GM23338 (cell line): ENCODE measurements at regions not wholly inside any gene's neighbourhood (a gene's known extent, or its start where the extent isn't known, plus 50 kb on each side); places are given as distances from the start of the nearest gene placed in this dataset.

Experiments used
- ATAC-seq: fragments of 200-7000 bp; cut with Tn5 transposase; 3 replicates; pipeline ENCODE4 v1.9.1; 2020
- DNase-seq: peaks from one replicate; pipeline ENCODE4 v3.0.0-alpha.2; 2015; ENCODE audit warnings: low spot score
- H2AFZ ChIP-seq: fragments of 200-600 bp; sonication (generic); 2 replicates; pipeline ENCODE4 v1.8.0; 2016; ENCODE audit warnings: antibody characterized with exemption, mild to moderate bottlenecking, moderate library complexity
- H3F3A ChIP-seq: fragments of 200-600 bp; sonication (generic); replicated peaks from 2 replicates; pipeline ENCODE4 v1.8.0; 2017; ENCODE audit warnings: antibody characterized with exemption, mixed run types, low read depth
- H3K27ac ChIP-seq: fragments of 200-600 bp; sonication (generic); 2 replicates; pipeline ENCODE4 v1.6.1; 2016; ENCODE audit warnings: low read depth
- H3K27me3 ChIP-seq: fragments of 200-600 bp; sonication (generic); 2 replicates; pipeline ENCODE4 v1.8.0; 2016; ENCODE audit warnings: mild to moderate bottlenecking, mixed run types, moderate library complexity; ENCODE audit not compliant: insufficient read depth
- H3K36me3 ChIP-seq: fragments of 200-600 bp; sonication (generic); 2 replicates; pipeline ENCODE4 v1.8.0; 2016; ENCODE audit warnings: mild to moderate bottlenecking; ENCODE audit not compliant: insufficient read depth
- H3K4me1 ChIP-seq: fragments of 200-600 bp; sonication (generic); 2 replicates; pipeline ENCODE4 v1.8.0; 2016; ENCODE audit warnings: mild to moderate bottlenecking, moderate library complexity; ENCODE audit not compliant: insufficient read depth
- H3K4me2 ChIP-seq: fragments of 200-600 bp; sonication (generic); 2 replicates; pipeline ENCODE4 v1.7.1; 2017; ENCODE audit warnings: mixed run types
- H3K4me3 ChIP-seq: fragments of 200-600 bp; sonication (generic); 2 replicates; pipeline ENCODE4 v1.6.1; 2016; ENCODE audit warnings: mixed run types
- H3K79me2 ChIP-seq: fragments of 200-600 bp; sonication (generic); replicated peaks from 2 replicates; pipeline ENCODE4 v1.8.0; 2017; ENCODE audit warnings: mild to moderate bottlenecking; ENCODE audit not compliant: insufficient read depth
- H3K9me2 ChIP-seq: fragments of 200-600 bp; sonication (generic); 2 replicates; pipeline ENCODE4 v1.8.0; 2017; ENCODE audit not compliant: insufficient read depth
- H4K20me1 ChIP-seq: fragments of 200-600 bp; sonication (generic); replicated peaks from 2 replicates; pipeline ENCODE4 v1.8.0; 2017; ENCODE audit warnings: mild to moderate bottlenecking; ENCODE audit not compliant: insufficient read depth
- H3K27ac Mint-ChIP-seq: 2 replicates; pipeline ENCODE4 v1.8.0; 2020; ENCODE audit warnings: inconsistent platforms, mild to moderate bottlenecking, moderate library complexity, mixed read lengths
- H3K27me3 Mint-ChIP-seq: 3 replicates; pipeline ENCODE4 v1.8.0; 2022; ENCODE audit warnings: low read depth, mild to moderate bottlenecking, moderate library complexity, mixed read lengths, inconsistent platforms; ENCODE audit not compliant: insufficient read depth, poor library complexity
- H3K36me3 Mint-ChIP-seq: 3 replicates; pipeline ENCODE4 v1.8.0; 2021; ENCODE audit warnings: low read depth, mild to moderate bottlenecking, inconsistent platforms, moderate library complexity, mixed read lengths
- H3K4me1 Mint-ChIP-seq: 3 replicates; pipeline ENCODE4 v1.8.0; 2020; ENCODE audit warnings: mild to moderate bottlenecking, inconsistent platforms, mixed read lengths
- H3K4me3 Mint-ChIP-seq: 3 replicates; pipeline ENCODE4 v1.8.0; 2021; ENCODE audit warnings: moderate library complexity, mild to moderate bottlenecking, inconsistent platforms, mixed read lengths
- H3K9me3 Mint-ChIP-seq: 3 replicates; pipeline ENCODE4 v1.8.0; 2020; ENCODE audit warnings: moderate library complexity, mild to moderate bottlenecking, inconsistent platforms, mixed read lengths
- CREB1 ChIP-seq: fragments of 250-450 bp; sonication (Bioruptor Pico); IDR thresholded peaks from 2 replicates; pipeline ENCODE4 v1.5.0; 2020; ENCODE audit warnings: low read depth, mild to moderate bottlenecking, moderate library complexity
- ETS1 ChIP-seq: IDR thresholded peaks from 2 replicates; pipeline ENCODE4 v1.6.1; 2016; ENCODE audit warnings: antibody characterized with exemption
- EZH2 ChIP-seq: fragments of 200-600 bp; sonication (generic); IDR thresholded peaks from one replicate; pipeline ENCODE4 v1.8.0; 2017; ENCODE audit warnings: antibody characterized with exemption, mild to moderate bottlenecking, low read depth; ENCODE audit not compliant: unreplicated experiment
- EZH2phosphoT487 ChIP-seq: fragments of 200-600 bp; sonication (generic); IDR thresholded peaks from one replicate; pipeline ENCODE4 v1.8.1; 2018; ENCODE audit warnings: antibody characterized with exemption; ENCODE audit not compliant: unreplicated experiment
- JUNB ChIP-seq: IDR thresholded peaks from one replicate; pipeline ENCODE4 v1.6.1; 2016; ENCODE audit warnings: antibody characterized with exemption; ENCODE audit not compliant: unreplicated experiment
- NANOG ChIP-seq: IDR thresholded peaks from 2 replicates; pipeline ENCODE4 v1.6.1; 2016; ENCODE audit warnings: antibody characterized with exemption, borderline replicate concordance
- POLR2AphosphoS5 ChIP-seq: IDR thresholded peaks from 2 replicates; pipeline ENCODE4 v1.6.1; 2016; ENCODE audit warnings: antibody characterized with exemption, low read depth
- STAT1 ChIP-seq: IDR thresholded peaks from one replicate; pipeline ENCODE4 v1.6.1; 2016; ENCODE audit warnings: antibody characterized with exemption; ENCODE audit not compliant: unreplicated experiment
- ZNF114 ChIP-seq: fragments of 250-450 bp; sonication (Bioruptor Pico); IDR thresholded peaks from 2 replicates; pipeline ENCODE4 v1.5.0; 2020; ENCODE audit warnings: mild to moderate bottlenecking, moderate library complexity
- ZNF331 ChIP-seq: fragments of 250-450 bp; sonication (Bioruptor Pico); IDR thresholded peaks from 2 replicates; pipeline ENCODE4 v1.5.0; 2020; ENCODE audit warnings: low read depth, mild to moderate bottlenecking, moderate library complexity
- TF ChIP-seq, protein P1 (sequence below): IDR thresholded peaks from one replicate; pipeline ENCODE4 v1.6.1; 2018; ENCODE audit warnings: antibody characterized with exemption; ENCODE audit not compliant: unreplicated experiment
- TF ChIP-seq, protein P2 (sequence below), 2 experiments: fragments of 200-600 bp in 1 of 2; sonication (generic) in 1 of 2; conservative IDR thresholded peaks; 2 replicates each; pipeline versions ENCODE4 v1.5.1 to v1.6.1; 2016 to 2017; ENCODE audit warnings: antibody characterized with exemption in 2 of 2, low read depth in 2 of 2, mild to moderate bottlenecking in 2 of 2, moderate library complexity in 1 of 2

GRCh38 chr2:220745682-220746081 is 826.4 kb downstream of the EPHA4 start (continued):
- TF ChIP-seq ETS1 (no peak), CREB1 (CRISPR knock-in tag) (no peak), POLR2AphosphoS5 (no peak), EZH2 (no peak)

- H3K4me3 ChIP-seq: no peak overlapping the region
- H3K79me2 ChIP-seq: no peaks in the 10 kb centered on the region
- no peak for DNase-seq
- no peaks in the 10 kb centered on the region for H3K27me3 Mint-ChIP-seq
- no peaks in the 10 kb centered on the region for H3K27me3 ChIP-seq
- no peaks in the 10 kb centered on the region for H3K36me3 ChIP-seq
- H3K4me3 Mint-ChIP-seq: no peak overlapping the region
- H3K4me1 ChIP-seq: no peaks in the 10 kb centered on the region
- no peaks in the 10 kb centered on the region for H3F3A ChIP-seq
- H3K4me1 Mint-ChIP-seq: peaks cover 4% of the 10 kb centered on the region; the same call in 2 of the 3 replicates
- no peak overlapping the region for H3K4me2 ChIP-seq
- H3K9me3 Mint-ChIP-seq: no peaks in the 10 kb centered on the region; the same call in 2 of the 3 replicates
- H4K20me1 ChIP-seq: no peaks in the 10 kb centered on the region
- H3K27ac Mint-ChIP-seq: no peak overlapping the region
- no peak for ATAC-seq
- no peak overlapping the region for H2AFZ ChIP-seq
- 0 out of 2 replicates have a peak, but pooled peaks cover 3% of the 10 kb centered on the region for H3K9me2 ChIP-seq
- H3K27ac ChIP-seq: no peak overlapping the region
- no peaks in the 10 kb centered on the region for H3K36me3 Mint-ChIP-seq
- TF ChIP-seq ZNF331 (CRISPR knock-in tag): no peak
- TF ChIP-seq, protein P1, sequence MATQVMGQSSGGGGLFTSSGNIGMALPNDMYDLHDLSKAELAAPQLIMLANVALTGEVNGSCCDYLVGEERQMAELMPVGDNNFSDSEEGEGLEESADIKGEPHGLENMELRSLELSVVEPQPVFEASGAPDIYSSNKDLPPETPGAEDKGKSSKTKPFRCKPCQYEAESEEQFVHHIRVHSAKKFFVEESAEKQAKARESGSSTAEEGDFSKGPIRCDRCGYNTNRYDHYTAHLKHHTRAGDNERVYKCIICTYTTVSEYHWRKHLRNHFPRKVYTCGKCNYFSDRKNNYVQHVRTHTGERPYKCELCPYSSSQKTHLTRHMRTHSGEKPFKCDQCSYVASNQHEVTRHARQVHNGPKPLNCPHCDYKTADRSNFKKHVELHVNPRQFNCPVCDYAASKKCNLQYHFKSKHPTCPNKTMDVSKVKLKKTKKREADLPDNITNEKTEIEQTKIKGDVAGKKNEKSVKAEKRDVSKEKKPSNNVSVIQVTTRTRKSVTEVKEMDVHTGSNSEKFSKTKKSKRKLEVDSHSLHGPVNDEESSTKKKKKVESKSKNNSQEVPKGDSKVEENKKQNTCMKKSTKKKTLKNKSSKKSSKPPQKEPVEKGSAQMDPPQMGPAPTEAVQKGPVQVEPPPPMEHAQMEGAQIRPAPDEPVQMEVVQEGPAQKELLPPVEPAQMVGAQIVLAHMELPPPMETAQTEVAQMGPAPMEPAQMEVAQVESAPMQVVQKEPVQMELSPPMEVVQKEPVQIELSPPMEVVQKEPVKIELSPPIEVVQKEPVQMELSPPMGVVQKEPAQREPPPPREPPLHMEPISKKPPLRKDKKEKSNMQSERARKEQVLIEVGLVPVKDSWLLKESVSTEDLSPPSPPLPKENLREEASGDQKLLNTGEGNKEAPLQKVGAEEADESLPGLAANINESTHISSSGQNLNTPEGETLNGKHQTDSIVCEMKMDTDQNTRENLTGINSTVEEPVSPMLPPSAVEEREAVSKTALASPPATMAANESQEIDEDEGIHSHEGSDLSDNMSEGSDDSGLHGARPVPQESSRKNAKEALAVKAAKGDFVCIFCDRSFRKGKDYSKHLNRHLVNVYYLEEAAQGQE: no peak
- no peak for TF ChIP-seq STAT1
- no peak for TF ChIP-seq ZNF114
- TF ChIP-seq NANOG: no peak
- no peak for TF ChIP-seq EZH2phosphoT487
- no peak for TF ChIP-seq JUNB
- TF ChIP-seq ETS1: no peak
- TF ChIP-seq, protein P2, sequence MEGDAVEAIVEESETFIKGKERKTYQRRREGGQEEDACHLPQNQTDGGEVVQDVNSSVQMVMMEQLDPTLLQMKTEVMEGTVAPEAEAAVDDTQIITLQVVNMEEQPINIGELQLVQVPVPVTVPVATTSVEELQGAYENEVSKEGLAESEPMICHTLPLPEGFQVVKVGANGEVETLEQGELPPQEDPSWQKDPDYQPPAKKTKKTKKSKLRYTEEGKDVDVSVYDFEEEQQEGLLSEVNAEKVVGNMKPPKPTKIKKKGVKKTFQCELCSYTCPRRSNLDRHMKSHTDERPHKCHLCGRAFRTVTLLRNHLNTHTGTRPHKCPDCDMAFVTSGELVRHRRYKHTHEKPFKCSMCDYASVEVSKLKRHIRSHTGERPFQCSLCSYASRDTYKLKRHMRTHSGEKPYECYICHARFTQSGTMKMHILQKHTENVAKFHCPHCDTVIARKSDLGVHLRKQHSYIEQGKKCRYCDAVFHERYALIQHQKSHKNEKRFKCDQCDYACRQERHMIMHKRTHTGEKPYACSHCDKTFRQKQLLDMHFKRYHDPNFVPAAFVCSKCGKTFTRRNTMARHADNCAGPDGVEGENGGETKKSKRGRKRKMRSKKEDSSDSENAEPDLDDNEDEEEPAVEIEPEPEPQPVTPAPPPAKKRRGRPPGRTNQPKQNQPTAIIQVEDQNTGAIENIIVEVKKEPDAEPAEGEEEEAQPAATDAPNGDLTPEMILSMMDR (conservative IDR thresholded peaks at IDR 0.05; ENCODE audit: low read depth in 2 of 2): no peak
- no peak for TF ChIP-seq EZH2
- TF ChIP-seq CREB1 (CRISPR knock-in tag): no peak
Measured at GRCh38 chr2:220747736-220748135, 824.4 kb downstream of the EPHA4 start.
